SU-DHL-6 (cell line): ENCODE measurements at regions not wholly inside any gene's neighbourhood (a gene's known extent, or its start where the extent isn't known, plus 50 kb on each side); places are given as distances from the start of the nearest gene placed in this dataset.

Source experiments
- H2AFZ ChIP-seq: fragments of 200-600 bp; sonication (generic); 2 replicates; pipeline ENCODE4 v1.6.1; 2014; ENCODE audit warnings: low read depth, mild to moderate bottlenecking, moderate library complexity, mixed read lengths, antibody characterized with exemption, low read length; ENCODE audit not compliant: severe bottlenecking
- H3F3A ChIP-seq: fragments of 200-600 bp; shearing (Covaris generic); 2 replicates; pipeline ENCODE4 v1.6.0; 2016; ENCODE audit warnings: antibody characterized with exemption, mild to moderate bottlenecking; ENCODE audit not compliant: insufficient read depth
- H3K27ac ChIP-seq: fragments of 200-600 bp; sonication (generic); 2 replicates; pipeline ENCODE4 v1.5.1; 2016; ENCODE audit warnings: low read depth, mild to moderate bottlenecking, low read length, moderate library complexity, mixed read lengths
- H3K27me3 ChIP-seq: fragments of 200-600 bp; sonication (generic), shearing (Covaris generic); 2 replicates; pipeline ENCODE4 v1.6.0; 2014; ENCODE audit warnings: mild to moderate bottlenecking, low read length
- H3K36me3 ChIP-seq: fragments of 200-600 bp; sonication (generic); 2 replicates; pipeline ENCODE4 v1.6.1; 2014; ENCODE audit warnings: mild to moderate bottlenecking, low read length, mixed read lengths
- H3K4me2 ChIP-seq: fragments of 300-600, 200-600 bp; shearing (Covaris generic), sonication (generic); 2 replicates; pipeline ENCODE4 v1.6.0; 2014; ENCODE audit warnings: low read length, low read depth, mild to moderate bottlenecking; ENCODE audit not compliant: poor library complexity, severe bottlenecking
- H3K4me3 ChIP-seq: fragments of 200-600 bp; sonication (generic); 2 replicates; pipeline ENCODE4 v1.5.1; 2014; ENCODE audit warnings: antibody characterized with exemption, low read length, mild to moderate bottlenecking, mixed read lengths; ENCODE audit not compliant: insufficient read depth, poor library complexity, severe bottlenecking
- H3K79me2 ChIP-seq: fragments of 200-600 bp; sonication (generic); 2 replicates; pipeline ENCODE4 v1.6.1; 2014; ENCODE audit warnings: mild to moderate bottlenecking, low read length, moderate library complexity; ENCODE audit not compliant: insufficient read depth
- H3K9ac ChIP-seq: fragments of 200-600 bp; sonication (generic); 2 replicates; pipeline ENCODE4 v1.7.0; 2014; ENCODE audit warnings: mild to moderate bottlenecking, low read length
- H3K9me2 ChIP-seq: fragments of 200-600 bp; sonication (generic); replicated peaks from 2 replicates; pipeline ENCODE4 v1.6.1; 2014; ENCODE audit warnings: low read length; ENCODE audit not compliant: insufficient read depth
- H3K9me3 ChIP-seq: fragments of 200-600 bp; sonication (generic); 2 replicates; pipeline ENCODE4 v1.6.1; 2014; ENCODE audit warnings: low read length, mixed read lengths; ENCODE audit not compliant: insufficient read depth
- H4K20me1 ChIP-seq: fragments of 200-600 bp; sonication (generic); 2 replicates; pipeline ENCODE4 v1.6.1; 2014; ENCODE audit warnings: low read depth, mild to moderate bottlenecking, antibody characterized with exemption, low read length, moderate library complexity, mixed read lengths
- EZH2phosphoT487 ChIP-seq: fragments of 200-600 bp; sonication (generic), shearing (Covaris generic); conservative IDR thresholded peaks from 2 replicates; pipeline ENCODE4 v1.6.1; 2018; ENCODE audit warnings: mild to moderate bottlenecking, antibody characterized with exemption, low read length, moderate library complexity, mixed read lengths
- TF ChIP-seq, protein P1 (sequence below): fragments of 200-600 bp; sonication (generic); IDR thresholded peaks from one replicate; pipeline ENCODE4 v1.5.1; 2017; ENCODE audit warnings: antibody characterized with exemption, mild to moderate bottlenecking, low read length, moderate library complexity; ENCODE audit not compliant: insufficient read depth, poor library complexity, severe bottlenecking

DNA sequence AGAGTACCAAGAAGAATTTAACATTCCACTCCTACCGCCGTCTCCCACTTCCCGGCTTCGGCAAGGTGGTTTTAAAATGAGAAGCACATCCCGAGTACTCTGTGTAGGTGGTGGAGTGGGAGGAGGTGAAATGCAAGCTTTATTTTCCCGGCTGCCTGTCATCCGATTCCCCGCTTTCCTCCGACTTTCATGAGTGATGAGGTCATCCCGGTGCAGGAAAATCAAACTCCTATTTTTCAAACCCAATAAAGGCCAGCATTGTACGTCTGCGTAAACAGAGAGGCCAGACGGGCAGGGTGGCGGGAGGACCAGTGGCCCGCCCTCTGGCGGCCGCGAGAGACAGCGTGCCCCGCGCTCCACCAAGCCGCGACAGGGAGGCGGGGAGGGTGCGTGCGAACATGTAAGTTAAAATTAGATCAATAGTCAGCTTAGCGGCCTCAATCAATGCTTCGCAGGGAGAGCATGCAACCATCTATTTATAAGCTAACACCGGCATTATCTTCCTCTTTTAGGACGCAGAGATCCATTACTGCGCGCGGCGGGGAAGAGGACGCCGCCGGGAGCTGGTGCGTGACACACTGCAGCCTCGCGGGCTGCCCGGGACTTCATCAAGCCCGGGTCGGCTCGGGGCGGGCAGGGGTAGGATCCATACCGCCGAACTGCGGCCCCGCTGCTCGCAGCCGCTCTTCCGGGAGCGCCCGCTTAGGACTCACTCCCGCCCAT, 163.3 kb downstream of the CD47 start:
- H4K20me1 ChIP-seq: no peaks in the 10 kb centered on the region
- H3K79me2 ChIP-seq: no peaks in the 10 kb centered on the region
- no peak overlapping the region for H3K9ac ChIP-seq
- no peak overlapping the region for H3K27ac ChIP-seq
- no peaks in the 10 kb centered on the region for H3K27me3 ChIP-seq
- H3K9me2 ChIP-seq: no peaks in the 10 kb centered on the region
- no peaks in the 10 kb centered on the region for H3F3A ChIP-seq
- H3K9me3 ChIP-seq: no peaks in the 10 kb centered on the region
- no peak overlapping the region for H3K4me3 ChIP-seq
- no peaks in the 10 kb centered on the region for H3K36me3 ChIP-seq
- peak overlapping the region; percentile 31 for H3K4me2 ChIP-seq
- no peak overlapping the region for H2AFZ ChIP-seq
- TF ChIP-seq, protein P1, sequence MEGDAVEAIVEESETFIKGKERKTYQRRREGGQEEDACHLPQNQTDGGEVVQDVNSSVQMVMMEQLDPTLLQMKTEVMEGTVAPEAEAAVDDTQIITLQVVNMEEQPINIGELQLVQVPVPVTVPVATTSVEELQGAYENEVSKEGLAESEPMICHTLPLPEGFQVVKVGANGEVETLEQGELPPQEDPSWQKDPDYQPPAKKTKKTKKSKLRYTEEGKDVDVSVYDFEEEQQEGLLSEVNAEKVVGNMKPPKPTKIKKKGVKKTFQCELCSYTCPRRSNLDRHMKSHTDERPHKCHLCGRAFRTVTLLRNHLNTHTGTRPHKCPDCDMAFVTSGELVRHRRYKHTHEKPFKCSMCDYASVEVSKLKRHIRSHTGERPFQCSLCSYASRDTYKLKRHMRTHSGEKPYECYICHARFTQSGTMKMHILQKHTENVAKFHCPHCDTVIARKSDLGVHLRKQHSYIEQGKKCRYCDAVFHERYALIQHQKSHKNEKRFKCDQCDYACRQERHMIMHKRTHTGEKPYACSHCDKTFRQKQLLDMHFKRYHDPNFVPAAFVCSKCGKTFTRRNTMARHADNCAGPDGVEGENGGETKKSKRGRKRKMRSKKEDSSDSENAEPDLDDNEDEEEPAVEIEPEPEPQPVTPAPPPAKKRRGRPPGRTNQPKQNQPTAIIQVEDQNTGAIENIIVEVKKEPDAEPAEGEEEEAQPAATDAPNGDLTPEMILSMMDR: peak; percentile 78
- no peak for TF ChIP-seq EZH2phosphoT487

DNA sequence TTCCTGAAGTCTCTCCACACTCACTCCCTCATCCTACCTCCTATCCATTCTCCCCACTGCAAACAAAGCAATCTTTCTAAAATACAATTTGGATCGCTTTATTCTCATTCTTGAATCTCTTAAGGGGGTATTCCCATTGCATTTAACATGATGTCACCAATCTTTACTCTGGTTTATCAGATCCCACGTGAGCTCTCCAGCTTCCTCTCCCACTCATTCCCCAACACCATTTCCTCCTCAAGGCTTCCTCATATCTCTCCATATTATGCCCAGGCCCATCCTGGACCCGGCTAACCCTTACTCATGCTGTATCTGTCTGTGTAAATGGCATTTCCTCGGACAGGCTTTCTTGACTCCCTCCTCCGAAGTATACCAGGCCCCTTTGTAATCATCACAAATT, 165.0 kb downstream of the CD47 start:
- Histone ChIP-seq H3K4me3 (no peak overlapping the region), H3K9me3 (no peaks in the 10 kb centered on the region), H3K79me2 (no peaks in the 10 kb centered on the region), H3K9ac (no peak overlapping the region), H3K27ac (no peak overlapping the region), H3K4me2 (no peak overlapping the region), H4K20me1 (no peaks in the 10 kb centered on the region), H3F3A (no peaks in the 10 kb centered on the region), H3K36me3 (no peaks in the 10 kb centered on the region), H3K9me2 (no peaks in the 10 kb centered on the region), H3K27me3 (no peaks in the 10 kb centered on the region), H2AFZ (no peak overlapping the region)
- TF ChIP-seq EZH2phosphoT487: no peak
- TF ChIP-seq, protein P1: no peak

DNA sequence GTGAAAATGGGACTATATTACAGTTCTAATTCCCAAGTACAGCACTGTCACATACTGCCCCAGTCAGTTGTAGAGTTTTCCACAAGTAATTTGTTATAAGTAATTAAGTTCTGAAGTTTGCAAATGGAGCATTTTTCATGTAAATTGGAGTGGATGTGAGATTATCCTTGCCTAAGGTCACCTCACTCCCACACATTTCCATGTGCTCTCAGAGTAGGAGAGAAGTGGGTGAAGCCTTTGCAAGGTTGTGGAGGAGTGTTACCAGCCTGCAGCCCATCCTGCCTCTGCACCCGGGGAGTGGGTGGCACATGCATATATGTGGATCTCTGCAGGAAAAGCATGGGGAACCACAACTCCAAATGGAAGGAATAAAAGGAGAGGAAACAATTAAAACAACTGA, 169.8 kb downstream of the CD47 start:
- no peaks in the 10 kb centered on the region for H3K36me3 ChIP-seq
- no peak overlapping the region for H3K27ac ChIP-seq
- no peak overlapping the region for H3K9ac ChIP-seq
- H3K27me3 ChIP-seq: no peaks in the 10 kb centered on the region
- H3K4me2 ChIP-seq: no peak overlapping the region
- no peak overlapping the region for H2AFZ ChIP-seq
- H3K79me2 ChIP-seq: no peaks in the 10 kb centered on the region
- no peak for TF ChIP-seq EZH2phosphoT487
- TF ChIP-seq, protein P1: no peak
- H4K20me1 ChIP-seq: no peaks in the 10 kb centered on the region
- H3F3A ChIP-seq: no peaks in the 10 kb centered on the region
- H3K4me3 ChIP-seq: no peak overlapping the region
- no peaks in the 10 kb centered on the region for H3K9me3 ChIP-seq
- no peaks in the 10 kb centered on the region for H3K9me2 ChIP-seq
